GM21526 (cell line): ENCODE measurements at regions not wholly inside any gene's neighbourhood (a gene's known extent, or its start where the extent isn't known, plus 50 kb on each side); places are given as distances from the start of the nearest gene placed in this dataset.

Experiments
- ATAC-seq: cut with Tn5 transposase; IDR thresholded peaks from one replicate; pipeline ENCODE4 v1.9.1; 2021; ENCODE audit warnings: moderate library complexity; ENCODE audit not compliant: unreplicated experiment, low FRiP score

- no peak for ATAC-seq
Observed at GRCh38 chr18:75558790-75559189, 131.3 kb upstream of the SMIM21 start.

- no peak for ATAC-seq
Observed at GRCh38 chr18:75556841-75557240, 129.3 kb upstream of the SMIM21 start.

GRCh38 chr18:75554644-75555185, 127.2 kb upstream of the SMIM21 start:
- ATAC-seq = no peak

GRCh38 chr18:75554176-75554575, 126.7 kb upstream of the SMIM21 start:
- no peak for ATAC-seq

- no peak for ATAC-seq
Observed at GRCh38 chr18:75553021-75553420, 125.5 kb upstream of the SMIM21 start.

- no peak for ATAC-seq
Observed at GRCh38 chr18:75551071-75551470, 123.6 kb upstream of the SMIM21 start.

GRCh38 chr18:75548353-75548905, 120.9 kb upstream of the SMIM21 start:
- ATAC-seq = no peak

- ATAC-seq = no peak
Observed at GRCh38 chr18:75546964-75547363, 119.5 kb upstream of the SMIM21 start.

GRCh38 chr18:75545189-75545588, 117.7 kb upstream of the SMIM21 start:
- no peak for ATAC-seq

GRCh38 chr18:75544496-75544895, 117.0 kb upstream of the SMIM21 start:
- ATAC-seq = no peak

GRCh38 chr18:75544051-75544481, 116.6 kb upstream of the SMIM21 start:
- ATAC-seq = no peak

GRCh38 chr18:75538727-75539126, 111.2 kb upstream of the SMIM21 start:
- ATAC-seq = no peak

GRCh38 chr18:75533950-75534349, 106.4 kb upstream of the SMIM21 start:
- no peak for ATAC-seq

GRCh38 chr18:75533209-75533608, 105.7 kb upstream of the SMIM21 start:
- no peak for ATAC-seq

GRCh38 chr18:75531851-75532459, 104.5 kb upstream of the SMIM21 start:
- ATAC-seq = no peak

- ATAC-seq = no peak
Observed at GRCh38 chr18:75531212-75531850, 103.8 kb upstream of the SMIM21 start.

GRCh38 chr18:75530566-75531211, 103.2 kb upstream of the SMIM21 start:
- no peak for ATAC-seq

GRCh38 chr18:75530118-75530517, 102.6 kb upstream of the SMIM21 start:
- no peak for ATAC-seq

GRCh38 chr18:75529394-75529793, 101.9 kb upstream of the SMIM21 start:
- no peak for ATAC-seq

GRCh38 chr18:75527848-75528685, 100.6 kb upstream of the SMIM21 start:
- ATAC-seq = no peak
